Adrenal gland (tissue), 5 donors: ENCODE measurements at regions not wholly inside any gene's neighbourhood (a gene's known extent, or its start where the extent isn't known, plus 50 kb on each side); places are given as distances from the start of the nearest gene placed in this dataset.

Experiments
- CTCF ChIP-seq, 6 experiments: fragments of 450-650 bp in 4 of 6; fragments of 200-600 bp in 2 of 6; sonication (generic) in 1 of 6; IDR thresholded peaks; 1 replicate in 5 of 6; 2 replicates in 1 of 6; pipeline versions ENCODE4 v1.5.1 to v1.8.0; 2016 to 2021; ENCODE audit warnings: antibody characterized with exemption in 6 of 6, mild to moderate bottlenecking in 2 of 6, moderate library complexity in 1 of 6
- POLR2A ChIP-seq, 2 donors: fragments of 450-650 bp; IDR thresholded peaks; one replicate each; pipeline ENCODE4 v1.6.1; 2017; ENCODE audit warnings: antibody characterized with exemption in 2 of 2, mild to moderate bottlenecking in 2 of 2, moderate library complexity in 1 of 2
- donor health status: DM: no; HTN: no; CAD: no.

- no peak for TF ChIP-seq POLR2A (IDR thresholded peaks at IDR 0.05)
- TF ChIP-seq CTCF (IDR thresholded peaks at IDR 0.05): no peak
These were observed 214.9 kb upstream of the SEMA6A start for GRCh38 chr5:116789522-116789921.
